SW480 (cell line): ENCODE measurements at regions not wholly inside any gene's neighbourhood (a gene's known extent, or its start where the extent isn't known, plus 50 kb on each side); places are given as distances from the start of the nearest gene placed in this dataset.

Source experiments
- DNase-seq: peaks from one replicate; pipeline ENCODE4 v3.0.0-alpha.2; 2016; ENCODE audit warnings: low spot score

- DNase-seq: no peak
Measured at GRCh38 chr3:104632947-104633346, 733.8 kb upstream of the ALCAM start.

- DNase-seq: no peak
Measured at GRCh38 chr3:104635872-104636580, 730.7 kb upstream of the ALCAM start.

GRCh38 chr3:104642827-104643226, 723.9 kb upstream of the ALCAM start:
- no peak for DNase-seq

GRCh38 chr3:104646196-104646595, 720.5 kb upstream of the ALCAM start:
- no peak for DNase-seq

GRCh38 chr3:104648823-104649222, 717.9 kb upstream of the ALCAM start:
- DNase-seq: no peak

- no peak for DNase-seq
Measured at GRCh38 chr3:104669083-104669482, 697.6 kb upstream of the ALCAM start.

GRCh38 chr3:104672331-104672730, 694.4 kb upstream of the ALCAM start:
- DNase-seq: no peak

GRCh38 chr3:104673981-104674380, 692.7 kb upstream of the ALCAM start:
- no peak for DNase-seq

GRCh38 chr3:104676241-104676640, 690.5 kb upstream of the ALCAM start:
- no peak for DNase-seq

- DNase-seq: no peak
Measured at GRCh38 chr3:104677932-104678331, 688.8 kb upstream of the ALCAM start.

- DNase-seq: no peak
Measured at GRCh38 chr3:104685492-104685891, 681.2 kb upstream of the ALCAM start.

GRCh38 chr3:104687362-104687761, 679.3 kb upstream of the ALCAM start:
- DNase-seq: no peak

- no peak for DNase-seq
Measured at GRCh38 chr3:104696470-104696869, 670.2 kb upstream of the ALCAM start.

- DNase-seq: no peak
Measured at GRCh38 chr3:104711406-104711805, 655.3 kb upstream of the ALCAM start.

- no peak for DNase-seq
Measured at GRCh38 chr3:104715972-104716371, 650.7 kb upstream of the ALCAM start.

- DNase-seq: no peak
Measured at GRCh38 chr3:104717828-104718196, 648.9 kb upstream of the ALCAM start.

GRCh38 chr3:104723000-104723399, 643.7 kb upstream of the ALCAM start:
- no peak for DNase-seq

- no peak for DNase-seq
Measured at GRCh38 chr3:104731074-104731473, 635.6 kb upstream of the ALCAM start.

- no peak for DNase-seq
Measured at GRCh38 chr3:104734627-104735026, 632.1 kb upstream of the ALCAM start.

GRCh38 chr3:104735691-104736090, 631.0 kb upstream of the ALCAM start:
- DNase-seq: no peak

- no peak for DNase-seq
Measured at GRCh38 chr3:104738271-104738670, 628.4 kb upstream of the ALCAM start.

- no peak for DNase-seq
Measured at GRCh38 chr3:104740874-104741379, 625.8 kb upstream of the ALCAM start.

- DNase-seq: no peak
Measured at GRCh38 chr3:104742044-104742443, 624.7 kb upstream of the ALCAM start.

GRCh38 chr3:104745313-104745712, 621.4 kb upstream of the ALCAM start:
- no peak for DNase-seq
